ENCODE measurements at regions not wholly inside any gene's neighbourhood (a gene's known extent, or its start where the extent isn't known, plus 50 kb on each side); places are given as distances from the start of the nearest gene placed in this dataset.
"Not testable (repeated sequence)": the region's sequence is repeated elsewhere in the genome, so short reads cannot be mapped to it uniquely, and the experiment has no call there.

DNA sequence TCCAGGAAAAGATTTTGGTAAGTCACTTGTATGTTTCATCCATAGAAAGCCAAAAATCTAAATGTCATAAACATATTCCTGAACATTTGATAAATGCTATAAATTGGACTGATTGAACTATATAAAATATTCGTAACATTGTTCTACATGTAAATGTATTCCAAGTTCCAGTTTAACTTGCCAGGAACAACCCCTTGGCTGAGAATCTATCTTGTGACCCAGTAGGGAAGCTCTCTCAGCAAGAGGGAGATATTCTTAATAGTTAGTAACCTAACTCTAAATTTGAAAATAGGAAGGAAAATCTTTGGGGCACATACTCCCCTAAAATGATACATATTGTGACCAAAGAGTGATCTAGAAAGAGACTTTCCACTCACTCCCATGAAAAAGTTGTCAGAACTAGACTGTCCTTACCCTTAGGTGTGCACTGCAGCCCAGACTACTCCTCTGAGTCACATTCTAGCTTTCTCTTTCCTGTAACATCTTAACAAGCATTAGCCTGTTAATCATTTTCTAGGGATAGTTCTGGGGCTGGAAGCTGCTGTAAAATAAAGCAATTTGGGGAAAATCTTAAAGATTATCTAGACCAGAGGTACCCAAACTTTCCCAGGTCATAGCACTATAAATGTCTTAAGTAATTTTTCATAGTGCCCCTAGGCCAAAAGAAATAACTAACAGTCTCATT lies 73.7 kb upstream of the SKAP2 start:
- in situ Hi-C loops (cut with HindIII; ENCODE audit: low pct_unique_long_range_greater_than_20kb, low sequenced_read_pairs) = no loop called here
- no peak overlapping the region for H3K27ac ChIP-seq (ENCODE audit: low read length)
- H3K36me3 ChIP-seq (ENCODE audit: control insufficient read depth, insufficient read depth, low read length) = no peaks in the 10 kb centered on the region
- TF ChIP-seq TCF7L2 (IDR thresholded peaks at IDR 0.05; ENCODE audit: low read depth, low read length) (no peak), REST (IDR thresholded peaks at IDR 0.05; ENCODE audit: insufficient read depth in 1 of 2, low read depth in 2 of 2, low read length in 1 of 2) (no peak), POLR2AphosphoS5 (IDR thresholded peaks at IDR 0.05; ENCODE audit: low read depth, low read length) (no peak), SIN3A (IDR thresholded peaks at IDR 0.05; ENCODE audit: borderline replicate concordance, insufficient read depth, low read depth, low read length) (no peak)
- TF ChIP-seq, protein P1, sequence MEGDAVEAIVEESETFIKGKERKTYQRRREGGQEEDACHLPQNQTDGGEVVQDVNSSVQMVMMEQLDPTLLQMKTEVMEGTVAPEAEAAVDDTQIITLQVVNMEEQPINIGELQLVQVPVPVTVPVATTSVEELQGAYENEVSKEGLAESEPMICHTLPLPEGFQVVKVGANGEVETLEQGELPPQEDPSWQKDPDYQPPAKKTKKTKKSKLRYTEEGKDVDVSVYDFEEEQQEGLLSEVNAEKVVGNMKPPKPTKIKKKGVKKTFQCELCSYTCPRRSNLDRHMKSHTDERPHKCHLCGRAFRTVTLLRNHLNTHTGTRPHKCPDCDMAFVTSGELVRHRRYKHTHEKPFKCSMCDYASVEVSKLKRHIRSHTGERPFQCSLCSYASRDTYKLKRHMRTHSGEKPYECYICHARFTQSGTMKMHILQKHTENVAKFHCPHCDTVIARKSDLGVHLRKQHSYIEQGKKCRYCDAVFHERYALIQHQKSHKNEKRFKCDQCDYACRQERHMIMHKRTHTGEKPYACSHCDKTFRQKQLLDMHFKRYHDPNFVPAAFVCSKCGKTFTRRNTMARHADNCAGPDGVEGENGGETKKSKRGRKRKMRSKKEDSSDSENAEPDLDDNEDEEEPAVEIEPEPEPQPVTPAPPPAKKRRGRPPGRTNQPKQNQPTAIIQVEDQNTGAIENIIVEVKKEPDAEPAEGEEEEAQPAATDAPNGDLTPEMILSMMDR (IDR thresholded peaks at IDR 0.05) = no peak
- no peaks in the 10 kb centered on the region for H3K4me1 ChIP-seq (ENCODE audit: control insufficient read depth, insufficient read depth, low read length)
- DNase-seq (ENCODE audit: low read depth, low spot score) (no peak), ATAC-seq (no peak)
- intact Hi-C loops (cut with micrococcal nuclease; ENCODE audit: unreplicated experiment) = no loop called here
- no peak overlapping the region for H3K4me3 ChIP-seq (ENCODE audit: low read depth in 2 of 2, low read length in 2 of 2)
- ChIA-PET POLR2A (interaction anchor here (0.6 kb wide), 1 partner anchor 72 kb away, joined by 3 read pairs; no protein-coding TSS in a partner anchor), CTCF (no interaction called here)
- BruUV-seq (replicated peaks) = no TSS peak
- H3K27me3 ChIP-seq (ENCODE audit: control insufficient read depth, insufficient read depth, low read length) = peaks cover 4% of the 10 kb centered on the region; the same call in 1 of the 2 replicates
- no peaks in the 10 kb centered on the region for H3K9me3 ChIP-seq (ENCODE audit: control insufficient read depth, insufficient read depth, low read depth, low read length)

DNA sequence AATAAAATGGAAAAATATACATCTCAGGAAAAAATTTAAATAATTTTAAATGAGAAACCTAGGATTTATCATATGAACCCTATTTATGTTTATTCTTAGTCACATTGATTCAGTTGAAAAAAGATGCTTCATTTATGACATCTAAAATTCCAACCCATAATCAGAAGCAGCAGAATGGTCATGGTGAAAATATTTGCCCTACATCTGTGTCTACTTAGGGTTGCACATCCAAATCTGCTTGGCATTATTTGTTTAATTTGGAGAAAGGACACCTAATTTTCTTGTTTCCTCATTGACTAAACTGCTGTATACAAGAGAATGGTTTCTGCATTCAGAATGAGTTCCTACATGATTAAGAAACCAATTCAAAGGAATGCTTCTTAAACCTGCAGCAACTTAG lies 72.9 kb upstream of the SKAP2 start:
- TF ChIP-seq REST (IDR thresholded peaks at IDR 0.05; ENCODE audit: insufficient read depth in 1 of 2, low read depth in 2 of 2, low read length in 1 of 2) = no peak
- TF ChIP-seq POLR2AphosphoS5 (IDR thresholded peaks at IDR 0.05; ENCODE audit: low read depth, low read length) = no peak
- TF ChIP-seq SIN3A (IDR thresholded peaks at IDR 0.05; ENCODE audit: borderline replicate concordance, insufficient read depth, low read depth, low read length) = no peak
- TF ChIP-seq TCF7L2 (IDR thresholded peaks at IDR 0.05; ENCODE audit: low read depth, low read length) = no peak
- TF ChIP-seq, protein P1 (IDR thresholded peaks at IDR 0.05) = no peak
- ChIA-PET CTCF (no interaction called here), POLR2A (no interaction called here)
- peaks cover 4% of the 10 kb centered on the region; the same call in 1 of the 2 replicates for H3K27me3 ChIP-seq (ENCODE audit: control insufficient read depth, insufficient read depth, low read length)
- DNase-seq (ENCODE audit: low read depth, low spot score) (no peak), ATAC-seq (no peak)
- H3K4me3 ChIP-seq (ENCODE audit: low read depth in 2 of 2, low read length in 2 of 2) = no peak overlapping the region
- no peak overlapping the region for H3K27ac ChIP-seq (ENCODE audit: low read length)
- no peaks in the 10 kb centered on the region for H3K4me1 ChIP-seq (ENCODE audit: control insufficient read depth, insufficient read depth, low read length)
- intact Hi-C loops (cut with micrococcal nuclease; ENCODE audit: unreplicated experiment) (no loop called here), in situ Hi-C loops (cut with HindIII; ENCODE audit: low pct_unique_long_range_greater_than_20kb, low sequenced_read_pairs) (no loop called here)
- no TSS peak for BruUV-seq (replicated peaks)
- H3K9me3 ChIP-seq (ENCODE audit: control insufficient read depth, insufficient read depth, low read depth, low read length) = no peaks in the 10 kb centered on the region
- H3K36me3 ChIP-seq (ENCODE audit: control insufficient read depth, insufficient read depth, low read length) = no peaks in the 10 kb centered on the region

GRCh38 chr7:26932616-26933015 lies 68.2 kb upstream of the SKAP2 start:
- H3K4me1 ChIP-seq (ENCODE audit: control insufficient read depth, insufficient read depth, low read length); intact Hi-C loops (cut with micrococcal nuclease; ENCODE audit: unreplicated experiment); H3K27me3 ChIP-seq (ENCODE audit: control insufficient read depth, insufficient read depth, low read length); CTCF ChIA-PET; in situ Hi-C loops (cut with HindIII; ENCODE audit: low pct_unique_long_range_greater_than_20kb, low sequenced_read_pairs); H3K27ac ChIP-seq (ENCODE audit: low read length); DNase-seq (ENCODE audit: low read depth, low spot score); H3K4me3 ChIP-seq (ENCODE audit: low read depth in 2 of 2, low read length in 2 of 2); POLR2A ChIA-PET; ATAC-seq; BruUV-seq (replicated peaks); H3K36me3 ChIP-seq (ENCODE audit: control insufficient read depth, insufficient read depth, low read length); H3K9me3 ChIP-seq (ENCODE audit: control insufficient read depth, insufficient read depth, low read depth, low read length): not testable (repeated sequence)

All from Panc1 (cell line).